MCF 10A (cell line): ENCODE measurements at regions not wholly inside any gene's neighbourhood (a gene's known extent, or its start where the extent isn't known, plus 50 kb on each side); places are given as distances from the start of the nearest gene placed in this dataset.
"Not testable (repeated sequence)": the region's sequence is repeated elsewhere in the genome, so short reads cannot be mapped to it uniquely, and the experiment has no call there.

Source experiments
- BruUV-seq: library from RNA; stranded (reverse); fragments of 400-500 nt; replicated peaks from 2 replicates; lab custom pipeline; 2021; lab: Mats Ljungman, UMichigan
- CTCF ChIA-PET: fragments of 300-600 bp; sonication (Branson Sonifier 250); formaldehyde crosslinking; extraction: SDS; loops from one replicate; lab custom pipeline; 2021; ENCODE audit warnings: antibody characterized with exemption, inconsistent platforms; lab: Yijun Ruan, JAX
- POLR2A ChIA-PET: fragments of 300-600, 350-650 bp; sonication (Branson Sonifier 250); formaldehyde crosslinking; extraction: SDS; loops from one replicate; lab custom pipeline; 2020; ENCODE audit warnings: antibody characterized with exemption, inconsistent platforms; lab: Yijun Ruan, JAX
- DNase-seq: peaks from one replicate; pipeline ENCODE4 v3.0.0-alpha.2; 2018; ENCODE audit not compliant: unreplicated experiment
- H3K27ac Mint-ChIP-seq: one replicate; pipeline ENCODE4 v1.8.0; 2022; ENCODE audit warnings: mild to moderate bottlenecking, low read depth, mixed read lengths; ENCODE audit not compliant: unreplicated experiment
- H3K27me3 Mint-ChIP-seq: one replicate; pipeline ENCODE4 v1.8.0; 2022; ENCODE audit warnings: mixed read lengths; ENCODE audit not compliant: insufficient read depth, unreplicated experiment
- H3K36me3 Mint-ChIP-seq: one replicate; pipeline ENCODE4 v1.8.0; 2022; ENCODE audit warnings: mild to moderate bottlenecking, moderate library complexity, mixed read lengths; ENCODE audit not compliant: insufficient read depth, unreplicated experiment
- H3K4me1 Mint-ChIP-seq: one replicate; pipeline ENCODE4 v1.8.0; 2022; ENCODE audit warnings: mixed read lengths; ENCODE audit not compliant: insufficient read depth, unreplicated experiment
- H3K4me3 Mint-ChIP-seq: one replicate; pipeline ENCODE4 v1.8.0; 2022; ENCODE audit warnings: mild to moderate bottlenecking, moderate library complexity, mixed read lengths; ENCODE audit not compliant: unreplicated experiment
- H3K9me3 Mint-ChIP-seq: one replicate; pipeline ENCODE4 v1.8.0; 2022; ENCODE audit warnings: mixed read lengths; ENCODE audit not compliant: unreplicated experiment
- intact Hi-C: fragments of 100-400 bp; cut with micrococcal nuclease; formaldehyde crosslinking; loops from 2 replicates; pipeline ENCODE4 v1.14.1; 2022
- TF ChIP-seq, protein P1 (sequence below): fragments of 200-600 bp; IDR thresholded peaks from one replicate; pipeline ENCODE4 v1.8.0; 2022; ENCODE audit warnings: antibody characterized with exemption, mild to moderate bottlenecking; ENCODE audit not compliant: unreplicated experiment

DNA sequence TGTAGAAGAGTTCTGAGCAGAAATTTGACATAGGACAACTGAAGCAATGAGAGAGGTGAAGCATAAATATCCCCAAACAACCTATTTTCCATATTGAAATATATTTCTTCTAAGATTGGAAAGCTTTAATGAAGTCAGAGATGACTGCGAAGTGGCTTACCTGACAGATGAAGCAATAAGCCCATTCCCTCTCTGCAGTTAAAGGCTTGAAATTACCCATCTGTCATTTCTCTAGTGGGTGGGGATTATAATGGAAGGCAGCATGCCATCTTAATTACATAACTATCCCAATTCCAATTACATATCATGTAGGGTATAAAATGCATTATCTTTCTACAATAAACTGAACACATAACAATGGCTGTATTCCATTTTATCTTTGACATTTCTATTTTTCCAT lies 1070.5 kb downstream of the SI start:
- TF ChIP-seq, protein P1, sequence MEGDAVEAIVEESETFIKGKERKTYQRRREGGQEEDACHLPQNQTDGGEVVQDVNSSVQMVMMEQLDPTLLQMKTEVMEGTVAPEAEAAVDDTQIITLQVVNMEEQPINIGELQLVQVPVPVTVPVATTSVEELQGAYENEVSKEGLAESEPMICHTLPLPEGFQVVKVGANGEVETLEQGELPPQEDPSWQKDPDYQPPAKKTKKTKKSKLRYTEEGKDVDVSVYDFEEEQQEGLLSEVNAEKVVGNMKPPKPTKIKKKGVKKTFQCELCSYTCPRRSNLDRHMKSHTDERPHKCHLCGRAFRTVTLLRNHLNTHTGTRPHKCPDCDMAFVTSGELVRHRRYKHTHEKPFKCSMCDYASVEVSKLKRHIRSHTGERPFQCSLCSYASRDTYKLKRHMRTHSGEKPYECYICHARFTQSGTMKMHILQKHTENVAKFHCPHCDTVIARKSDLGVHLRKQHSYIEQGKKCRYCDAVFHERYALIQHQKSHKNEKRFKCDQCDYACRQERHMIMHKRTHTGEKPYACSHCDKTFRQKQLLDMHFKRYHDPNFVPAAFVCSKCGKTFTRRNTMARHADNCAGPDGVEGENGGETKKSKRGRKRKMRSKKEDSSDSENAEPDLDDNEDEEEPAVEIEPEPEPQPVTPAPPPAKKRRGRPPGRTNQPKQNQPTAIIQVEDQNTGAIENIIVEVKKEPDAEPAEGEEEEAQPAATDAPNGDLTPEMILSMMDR: no peak
- Mint-ChIP-seq H3K9me3 (no peaks in the 10 kb centered on the region), H3K36me3 (no peaks in the 10 kb centered on the region), H3K27ac (no peak overlapping the region), H3K4me1 (no peaks in the 10 kb centered on the region), H3K27me3 (no peaks in the 10 kb centered on the region), H3K4me3 (no peak overlapping the region)
- ChIA-PET POLR2A (no interaction called here), CTCF (no interaction called here)
- intact Hi-C loops: no loop called here
- BruUV-seq: no TSS peak
- no peak for DNase-seq

DNA sequence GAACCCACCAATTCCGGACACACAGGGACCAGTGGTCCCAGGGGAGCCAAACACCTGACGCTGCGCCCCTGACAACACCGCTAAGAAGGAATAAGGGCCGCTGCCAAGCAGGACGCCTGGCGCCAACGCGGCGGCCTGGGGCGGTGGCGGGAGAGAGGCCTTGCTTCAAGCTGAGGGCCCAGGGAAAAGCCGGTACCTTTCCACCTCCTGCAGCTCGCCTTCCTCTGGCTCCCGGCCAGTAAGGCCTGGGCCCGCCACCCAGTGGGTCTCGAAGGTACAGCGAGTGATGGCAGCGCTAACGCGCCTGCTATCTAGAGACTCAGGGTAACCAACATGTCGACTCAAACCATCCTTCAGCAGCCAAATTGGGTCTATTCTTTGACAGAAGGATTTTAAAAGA lies 1074.1 kb downstream of the SI start:
- Mint-ChIP-seq H3K4me1 (peaks cover 6% of the 10 kb centered on the region), H3K9me3 (no peaks in the 10 kb centered on the region), H3K27me3 (no peaks in the 10 kb centered on the region), H3K27ac (no peak overlapping the region), H3K4me3 (no peak overlapping the region), H3K36me3 (no peaks in the 10 kb centered on the region)
- TF ChIP-seq, protein P1: no peak
- intact Hi-C loops: no loop called here
- DNase-seq: no peak
- ChIA-PET CTCF (no interaction called here), POLR2A (no interaction called here)
- no TSS peak for BruUV-seq

DNA sequence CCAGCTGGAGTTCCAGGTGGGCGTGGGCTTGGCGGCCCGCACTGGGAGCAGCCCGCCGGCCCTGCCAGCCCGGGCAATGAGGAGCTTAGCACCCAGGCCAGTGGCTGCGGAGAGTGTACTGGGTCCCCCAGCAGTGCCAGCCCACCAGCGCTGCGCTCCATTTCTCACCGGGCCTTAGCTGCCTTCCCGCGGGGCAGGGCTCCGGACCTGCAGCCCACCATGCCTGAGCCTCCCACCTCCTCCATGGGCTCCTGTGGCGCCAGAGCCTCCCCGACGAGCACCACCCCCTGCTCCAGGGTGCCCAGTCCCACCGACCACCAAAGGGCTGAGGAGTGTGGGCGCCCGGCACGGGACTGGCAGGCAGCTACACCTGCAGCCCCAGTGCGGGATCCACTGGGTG lies 1075.3 kb downstream of the SI start:
- H3K27me3 Mint-ChIP-seq, H3K4me1 Mint-ChIP-seq, H3K4me3 Mint-ChIP-seq, CTCF ChIA-PET, intact Hi-C loops, POLR2A ChIA-PET, H3K9me3 Mint-ChIP-seq, BruUV-seq, H3K27ac Mint-ChIP-seq, DNase-seq, H3K36me3 Mint-ChIP-seq: not testable (repeated sequence)

DNA sequence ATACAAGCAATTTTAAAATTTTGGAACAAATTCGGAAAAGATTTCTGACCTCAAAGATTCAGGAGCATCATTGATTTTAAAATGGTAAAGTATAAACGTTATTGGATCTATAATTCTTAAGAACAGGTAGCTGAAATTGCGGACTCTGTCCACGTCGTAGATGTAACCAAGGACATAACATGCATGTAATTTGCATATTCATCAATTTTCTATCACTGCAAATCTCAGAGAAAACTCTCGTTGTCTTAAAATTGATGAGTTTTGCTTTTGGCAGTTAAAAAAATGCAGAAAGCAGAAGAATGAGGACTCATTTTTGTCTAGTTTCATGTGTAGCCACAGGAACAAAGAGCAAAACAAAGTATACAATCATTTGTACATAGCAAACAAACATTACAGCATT lies 1094.4 kb downstream of the SI start:
- ChIA-PET CTCF (interaction anchor here (1.2 kb wide), 1 partner anchor 25 kb away, joined by 4 read pairs; no protein-coding TSS in a partner anchor), POLR2A (no interaction called here)
- Mint-ChIP-seq H3K4me1 (no peaks in the 10 kb centered on the region), H3K9me3 (no peaks in the 10 kb centered on the region), H3K36me3 (no peaks in the 10 kb centered on the region), H3K27me3 (no peaks in the 10 kb centered on the region), H3K4me3 (no peak overlapping the region), H3K27ac (no peak overlapping the region)
- DNase-seq: no peak
- intact Hi-C loops: no loop called here
- BruUV-seq: no TSS peak
- TF ChIP-seq, protein P1: no peak

DNA sequence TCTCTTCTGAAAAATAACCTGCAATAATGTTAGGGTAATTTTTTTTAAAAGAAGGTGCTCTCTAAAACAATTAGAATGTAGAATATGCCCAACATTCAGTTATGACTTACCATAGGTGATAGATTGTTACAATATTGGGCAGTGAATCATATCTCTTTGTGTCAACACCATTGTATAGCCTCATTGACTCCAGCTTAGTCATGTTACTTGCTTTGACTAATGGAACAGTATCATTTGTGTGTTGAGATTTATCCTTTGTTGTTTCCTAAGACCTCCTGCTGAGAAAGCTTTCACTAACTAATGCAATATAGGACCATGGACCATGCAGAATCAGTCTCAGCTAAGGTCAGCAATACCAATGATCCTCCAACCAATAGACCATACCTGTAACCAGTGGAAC lies 1106.4 kb downstream of the SI start:
- CTCF ChIA-PET: interaction anchor here (1.9 kb wide), 1 partner anchor 20 kb away, joined by 5 read pairs; no protein-coding TSS in a partner anchor
- Mint-ChIP-seq H3K36me3 (no peaks in the 10 kb centered on the region), H3K27me3 (no peaks in the 10 kb centered on the region), H3K4me3 (no peak overlapping the region), H3K4me1 (no peaks in the 10 kb centered on the region), H3K9me3 (no peaks in the 10 kb centered on the region), H3K27ac (no peak overlapping the region)
- POLR2A ChIA-PET: no interaction called here
- TF ChIP-seq, protein P1: no peak
- no TSS peak for BruUV-seq
- DNase-seq: peak; percentile 30
- intact Hi-C loops: no loop called here
